H9 (cell line): ENCODE measurements at regions not wholly inside any gene's neighbourhood (a gene's known extent, or its start where the extent isn't known, plus 50 kb on each side); places are given as distances from the start of the nearest gene placed in this dataset.

Experiments used
- DNase-seq: peaks from one replicate; pipeline ENCODE4 v3.0.0-alpha.2; 2017
- H2AFZ ChIP-seq: one replicate; pipeline ENCODE4 v1.6.1; 2013; ENCODE audit warnings: mild to moderate bottlenecking, low read length, control low read depth, moderate library complexity
- H2AK5ac ChIP-seq: 2 replicates; pipeline ENCODE4 v1.6.1; 2013; ENCODE audit warnings: low read length, control low read depth, mixed read lengths; ENCODE audit not compliant: insufficient read length
- H2BK120ac ChIP-seq: one replicate; pipeline ENCODE4 v1.6.1; 2013; ENCODE audit warnings: low read depth, mild to moderate bottlenecking, low read length, control low read depth, inconsistent platforms; ENCODE audit not compliant: poor library complexity, severe bottlenecking
- H2BK12ac ChIP-seq: 2 replicates; pipeline ENCODE4 v1.6.1; 2013; ENCODE audit warnings: low read length, control low read depth, mixed read lengths, low read depth; ENCODE audit not compliant: insufficient read length
- H2BK15ac ChIP-seq: 2 replicates; pipeline ENCODE4 v1.6.1; 2013; ENCODE audit warnings: low read depth, low read length, control low read depth
- H2BK20ac ChIP-seq: one replicate; pipeline ENCODE4 v1.6.1; 2013; ENCODE audit warnings: low read depth, mild to moderate bottlenecking, low read length, control low read depth, inconsistent platforms; ENCODE audit not compliant: poor library complexity, severe bottlenecking
- H2BK5ac ChIP-seq: 2 replicates; pipeline ENCODE4 v1.6.1; 2013; ENCODE audit warnings: low read length, control low read depth, mixed read lengths; ENCODE audit not compliant: insufficient read length
- H3K14ac ChIP-seq: 2 replicates; pipeline ENCODE4 v1.6.1; 2013; ENCODE audit warnings: low read length, control low read depth; ENCODE audit not compliant: insufficient read depth
- H3K18ac ChIP-seq: 2 replicates; pipeline ENCODE4 v1.6.1; 2013; ENCODE audit warnings: low read depth, mild to moderate bottlenecking, mixed read lengths, low read length, control low read depth; ENCODE audit not compliant: insufficient read length
- H3K23ac ChIP-seq: 2 replicates; pipeline ENCODE4 v1.6.1; 2013; ENCODE audit warnings: low read length, control low read depth, mixed read lengths, low read depth; ENCODE audit not compliant: insufficient read length
- H3K23me2 ChIP-seq: 2 replicates; pipeline ENCODE4 v1.6.1; 2013; ENCODE audit warnings: low read depth, mild to moderate bottlenecking, mixed read lengths, low read length, control low read depth; ENCODE audit not compliant: insufficient read length, poor library complexity, severe bottlenecking
- H3K27ac ChIP-seq: 2 replicates; pipeline ENCODE4 v1.5.1; 2013; ENCODE audit warnings: low read length, control low read depth, mixed read lengths, low read depth; ENCODE audit not compliant: insufficient read length
- H3K27me3 ChIP-seq: 2 replicates; pipeline ENCODE4 v1.6.1; 2013; ENCODE audit warnings: low read length, control low read depth, inconsistent platforms; ENCODE audit not compliant: insufficient read depth
- H3K4ac ChIP-seq: 2 replicates; pipeline ENCODE4 v1.6.1; 2013; ENCODE audit warnings: low read depth, mild to moderate bottlenecking, control low read depth, inconsistent platforms, low read length, moderate library complexity
- H3K4me1 ChIP-seq: 2 replicates; pipeline ENCODE4 v1.6.1; 2013; ENCODE audit warnings: low read length, control low read depth, inconsistent platforms; ENCODE audit not compliant: insufficient read depth
- H3K4me2 ChIP-seq: 2 replicates; pipeline ENCODE4 v1.6.1; 2013; ENCODE audit warnings: low read length, control low read depth, mixed read lengths; ENCODE audit not compliant: insufficient read length, insufficient read depth
- H3K56ac ChIP-seq: 2 replicates; pipeline ENCODE4 v1.6.1; 2013; ENCODE audit warnings: low read depth, mild to moderate bottlenecking, mixed read lengths, low read length, control low read depth; ENCODE audit not compliant: insufficient read length
- H3K79me1 ChIP-seq: 2 replicates; pipeline ENCODE4 v1.6.1; 2013; ENCODE audit warnings: low read depth, mild to moderate bottlenecking, moderate library complexity, low read length, control low read depth, inconsistent platforms; ENCODE audit not compliant: insufficient read depth, poor library complexity, severe bottlenecking
- H3K79me2 ChIP-seq: 2 replicates; pipeline ENCODE4 v1.6.1; 2013; ENCODE audit warnings: low read length, control low read depth, inconsistent platforms; ENCODE audit not compliant: insufficient read depth
- H3K9ac ChIP-seq: 2 replicates; pipeline ENCODE4 v1.6.1; 2013; ENCODE audit warnings: low read length, control low read depth, mixed read lengths; ENCODE audit not compliant: insufficient read length; ENCODE audit errors: extremely low read depth
- H3K9me3 ChIP-seq: one replicate; pipeline ENCODE4 v1.6.1; 2013; ENCODE audit warnings: low read depth, low read length, inconsistent platforms; ENCODE audit not compliant: control insufficient read depth
- H3T11ph ChIP-seq: one replicate; pipeline ENCODE4 v1.6.1; 2013; ENCODE audit warnings: mild to moderate bottlenecking, low read length, control low read depth, inconsistent platforms
- H4K20me1 ChIP-seq: one replicate; pipeline ENCODE4 v1.6.1; 2013; ENCODE audit not compliant: control insufficient read depth, insufficient read length, insufficient read depth
- H4K5ac ChIP-seq: 2 replicates; pipeline ENCODE4 v1.6.1; 2013; ENCODE audit warnings: low read depth, mild to moderate bottlenecking, mixed read lengths, low read length, control low read depth; ENCODE audit not compliant: insufficient read length
- H4K8ac ChIP-seq: replicated peaks from 2 replicates; pipeline ENCODE4 v1.6.1; 2013; ENCODE audit warnings: low read length, control low read depth, mixed read lengths, low read depth; ENCODE audit not compliant: insufficient read length
- H4K91ac ChIP-seq: 2 replicates; pipeline ENCODE4 v1.6.1; 2013; ENCODE audit warnings: low read depth, mild to moderate bottlenecking, moderate library complexity, mixed read lengths, low read length, control low read depth; ENCODE audit not compliant: insufficient read length
- H3K27ac Mint-ChIP-seq, 3 experiments: 2 replicates in 2 of 3; 3 replicates in 1 of 3; pipeline ENCODE4 v1.8.0; 2020 to 2021; ENCODE audit warnings: mixed read lengths in 3 of 3, mild to moderate bottlenecking in 1 of 3, moderate library complexity in 1 of 3
- H3K27me3 Mint-ChIP-seq: 2 replicates; pipeline ENCODE4 v1.8.0; 2021; ENCODE audit warnings: low read depth, mild to moderate bottlenecking, moderate library complexity, mixed read lengths
- H3K36me3 Mint-ChIP-seq, 3 experiments: 2 replicates in 2 of 3; 3 replicates in 1 of 3; pipeline ENCODE4 v1.8.0; 2020 to 2021; ENCODE audit warnings: low read depth in 3 of 3, mixed read lengths in 3 of 3; ENCODE audit not compliant: insufficient read depth in 1 of 3
- H3K4me1 Mint-ChIP-seq, 2 experiments: 2 replicates each; pipeline ENCODE4 v1.8.0; 2020; ENCODE audit warnings: mixed read lengths in 2 of 2
- H3K4me3 Mint-ChIP-seq, 2 experiments: 2 replicates in 1 of 2; 3 replicates in 1 of 2; pipeline ENCODE4 v1.8.0; 2020 to 2021; ENCODE audit warnings: mild to moderate bottlenecking in 2 of 2, mixed read lengths in 2 of 2, moderate library complexity in 1 of 2
- H3K9me3 Mint-ChIP-seq, 2 experiments: 2 replicates in 1 of 2; 3 replicates in 1 of 2; pipeline ENCODE4 v1.8.0; 2020; ENCODE audit warnings: mild to moderate bottlenecking in 2 of 2, mixed read lengths in 2 of 2, moderate library complexity in 1 of 2
- CTCF ChIP-seq: fragments of 200-600 bp; sonication (generic); conservative IDR thresholded peaks from 3 replicates; pipeline ENCODE4 v1.8.0; 2021; ENCODE audit warnings: antibody characterized with exemption, mild to moderate bottlenecking

- H3K27ac Mint-ChIP-seq: no peak overlapping the region
- H3K27me3 ChIP-seq: no peaks in the 10 kb centered on the region
- H3K9me3 Mint-ChIP-seq: no peaks in the 10 kb centered on the region
- H2BK5ac ChIP-seq: no peak overlapping the region
- H4K5ac ChIP-seq: no peak overlapping the region
- no peak for TF ChIP-seq CTCF
- H3K27ac ChIP-seq: no peak overlapping the region
- H3K4me1 ChIP-seq: no peaks in the 10 kb centered on the region
- H4K8ac ChIP-seq: no peak overlapping the region
- no peaks in the 10 kb centered on the region for H3K79me2 ChIP-seq
- H3K56ac ChIP-seq: no peak overlapping the region
- DNase-seq: no peak
- H3K9ac ChIP-seq: no peak overlapping the region
- no peak overlapping the region for H3K18ac ChIP-seq
- no peaks in the 10 kb centered on the region for H3K27me3 Mint-ChIP-seq
- no peaks in the 10 kb centered on the region for H3K79me1 ChIP-seq
- H4K20me1 ChIP-seq: no peaks in the 10 kb centered on the region
- no peak overlapping the region for H3K4me2 ChIP-seq
- H3K23me2 ChIP-seq: no peaks in the 10 kb centered on the region
- no peak overlapping the region for H3K23ac ChIP-seq
- H3T11ph ChIP-seq: no peak overlapping the region
- no peak overlapping the region for H3K14ac ChIP-seq
- H2BK20ac ChIP-seq: no peak overlapping the region
- no peak overlapping the region for H2BK12ac ChIP-seq
- H2BK120ac ChIP-seq: no peak overlapping the region
- H2AK5ac ChIP-seq: no peak overlapping the region
- no peak overlapping the region for H4K91ac ChIP-seq
- H3K4ac ChIP-seq: no peak overlapping the region
- no peak overlapping the region for H2BK15ac ChIP-seq
- H3K4me3 Mint-ChIP-seq: no peak overlapping the region
- no peaks in the 10 kb centered on the region for H3K36me3 Mint-ChIP-seq
- peaks cover 6 to 11% of the 10 kb centered on the region in 2 experiments; a peak in 3 of 4 replicates for H3K4me1 Mint-ChIP-seq
- no peak overlapping the region for H2AFZ ChIP-seq
- H3K9me3 ChIP-seq: no peaks in the 10 kb centered on the region
These were observed 148.9 kb upstream of the KITLG start for GRCh38 chr12:88729196-88729595.
